Gastrocnemius medialis (tissue), 4 donors: ENCODE measurements at regions not wholly inside any gene's neighbourhood (a gene's known extent, or its start where the extent isn't known, plus 50 kb on each side); places are given as distances from the start of the nearest gene placed in this dataset.

Experiments
- POLR2A ChIP-seq, 2 donors: fragments of 450-650 bp; IDR thresholded peaks; one replicate each; pipeline ENCODE4 v1.6.1; 2017; ENCODE audit warnings: antibody characterized with exemption in 2 of 2, mild to moderate bottlenecking in 2 of 2, moderate library complexity in 2 of 2
- TF ChIP-seq, protein P1 (sequence below), 5 experiments: fragments of 450-650 bp in 3 of 5; fragments of 200-600 bp in 2 of 5; sonication (generic) in 2 of 5; IDR thresholded peaks in 4 of 5; conservative IDR thresholded peaks in 1 of 5; 1 replicate in 4 of 5; 2 replicates in 1 of 5; pipeline ENCODE4 v1.5.1; 2016 to 2019; ENCODE audit warnings: antibody characterized with exemption in 5 of 5, mild to moderate bottlenecking in 3 of 5, moderate library complexity in 3 of 5

DNA sequence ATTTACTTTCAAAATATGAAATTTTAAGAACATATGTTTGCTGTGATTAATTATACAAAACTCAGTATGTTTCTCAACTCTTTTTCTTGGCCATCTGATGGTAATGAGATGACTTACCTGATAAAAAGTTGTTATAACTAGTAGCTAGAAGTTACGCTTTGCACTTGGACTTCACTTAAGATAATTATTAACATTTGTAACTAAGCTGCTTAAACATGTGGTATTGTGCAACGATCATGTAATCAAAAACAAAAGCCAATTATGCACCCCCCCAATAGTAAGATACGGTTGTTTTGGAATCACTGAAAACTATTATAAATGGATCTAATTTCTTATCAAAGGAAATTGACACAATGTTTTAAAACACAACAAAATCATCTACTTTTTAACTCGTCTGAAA is 342.9 kb downstream of the CNTN3 start:
- TF ChIP-seq, protein P1, sequence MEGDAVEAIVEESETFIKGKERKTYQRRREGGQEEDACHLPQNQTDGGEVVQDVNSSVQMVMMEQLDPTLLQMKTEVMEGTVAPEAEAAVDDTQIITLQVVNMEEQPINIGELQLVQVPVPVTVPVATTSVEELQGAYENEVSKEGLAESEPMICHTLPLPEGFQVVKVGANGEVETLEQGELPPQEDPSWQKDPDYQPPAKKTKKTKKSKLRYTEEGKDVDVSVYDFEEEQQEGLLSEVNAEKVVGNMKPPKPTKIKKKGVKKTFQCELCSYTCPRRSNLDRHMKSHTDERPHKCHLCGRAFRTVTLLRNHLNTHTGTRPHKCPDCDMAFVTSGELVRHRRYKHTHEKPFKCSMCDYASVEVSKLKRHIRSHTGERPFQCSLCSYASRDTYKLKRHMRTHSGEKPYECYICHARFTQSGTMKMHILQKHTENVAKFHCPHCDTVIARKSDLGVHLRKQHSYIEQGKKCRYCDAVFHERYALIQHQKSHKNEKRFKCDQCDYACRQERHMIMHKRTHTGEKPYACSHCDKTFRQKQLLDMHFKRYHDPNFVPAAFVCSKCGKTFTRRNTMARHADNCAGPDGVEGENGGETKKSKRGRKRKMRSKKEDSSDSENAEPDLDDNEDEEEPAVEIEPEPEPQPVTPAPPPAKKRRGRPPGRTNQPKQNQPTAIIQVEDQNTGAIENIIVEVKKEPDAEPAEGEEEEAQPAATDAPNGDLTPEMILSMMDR (IDR thresholded peaks at IDR 0.05 in 4 of 5, conservative IDR thresholded peaks at IDR 0.05 in 1 of 5) = no peak
- no peak for TF ChIP-seq POLR2A (IDR thresholded peaks at IDR 0.05)
